Stimulated activated CD8-positive, alpha-beta memory T cell treated with anti-CD3 and anti-CD28 coated beads, Interleukin-15, amount 100 ng/mL, for 4 hours (primary cell): ENCODE measurements at regions not wholly inside any gene's neighbourhood (a gene's known extent, or its start where the extent isn't known, plus 50 kb on each side); places are given as distances from the start of the nearest gene placed in this dataset.

Experiments used
- DNase-seq, 2 donors: peaks; one replicate each; pipeline ENCODE4 v3.0.0-alpha.2; 2020; ENCODE audit warnings: low read depth in 2 of 2

- DNase-seq: no peak
Measured at GRCh38 chr13:50576156-50576555, 267.3 kb downstream of the DLEU7 start.

- DNase-seq: no peak
Measured at GRCh38 chr13:50577806-50578205, 265.7 kb downstream of the DLEU7 start.

- DNase-seq: no peak
Measured at GRCh38 chr13:50580684-50581305, 262.7 kb downstream of the DLEU7 start.

- no peak for DNase-seq
Measured at GRCh38 chr13:50581586-50582196, 261.8 kb downstream of the DLEU7 start.

- no peak for DNase-seq
Measured at GRCh38 chr13:50584856-50585580, 258.5 kb downstream of the DLEU7 start.

GRCh38 chr13:50585674-50586413 lies 257.6 kb downstream of the DLEU7 start:
- DNase-seq: no peak

GRCh38 chr13:50586414-50587083 lies 256.9 kb downstream of the DLEU7 start:
- DNase-seq: no peak

- DNase-seq: no peak
Measured at GRCh38 chr13:50587115-50587514, 256.4 kb downstream of the DLEU7 start.

- no peak for DNase-seq
Measured at GRCh38 chr13:50587645-50588373, 255.7 kb downstream of the DLEU7 start.

- DNase-seq: no peak
Measured at GRCh38 chr13:50588491-50589130, 254.9 kb downstream of the DLEU7 start.

GRCh38 chr13:50589139-50589538 lies 254.4 kb downstream of the DLEU7 start:
- DNase-seq: no peak

GRCh38 chr13:50589651-50590054 lies 253.8 kb downstream of the DLEU7 start:
- no peak for DNase-seq

- DNase-seq: no peak
Measured at GRCh38 chr13:50592412-50593155, 250.9 kb downstream of the DLEU7 start.

GRCh38 chr13:50593207-50593606 lies 250.3 kb downstream of the DLEU7 start:
- DNase-seq: no peak

GRCh38 chr13:50594276-50595051 lies 249.0 kb downstream of the DLEU7 start:
- no peak for DNase-seq

GRCh38 chr13:50595196-50595595 lies 248.3 kb downstream of the DLEU7 start:
- DNase-seq: no peak

- no peak for DNase-seq
Measured at GRCh38 chr13:50596156-50596555, 247.3 kb downstream of the DLEU7 start.

GRCh38 chr13:50596776-50597203 lies 246.7 kb downstream of the DLEU7 start:
- no peak for DNase-seq

GRCh38 chr13:50598338-50598737 lies 245.2 kb downstream of the DLEU7 start:
- DNase-seq: no peak
